H9 (cell line): ENCODE measurements at regions not wholly inside any gene's neighbourhood (a gene's known extent, or its start where the extent isn't known, plus 50 kb on each side); places are given as distances from the start of the nearest gene placed in this dataset.

Source experiments
- DNase-seq: peaks from one replicate; pipeline ENCODE4 v3.0.0-alpha.2; 2017
- H2AFZ ChIP-seq: one replicate; pipeline ENCODE4 v1.6.1; 2013; ENCODE audit warnings: mild to moderate bottlenecking, low read length, control low read depth, moderate library complexity
- H2AK5ac ChIP-seq: 2 replicates; pipeline ENCODE4 v1.6.1; 2013; ENCODE audit warnings: low read length, control low read depth, mixed read lengths; ENCODE audit not compliant: insufficient read length
- H2BK120ac ChIP-seq: one replicate; pipeline ENCODE4 v1.6.1; 2013; ENCODE audit warnings: low read depth, mild to moderate bottlenecking, low read length, control low read depth, inconsistent platforms; ENCODE audit not compliant: poor library complexity, severe bottlenecking
- H2BK12ac ChIP-seq: 2 replicates; pipeline ENCODE4 v1.6.1; 2013; ENCODE audit warnings: low read length, control low read depth, mixed read lengths, low read depth; ENCODE audit not compliant: insufficient read length
- H2BK15ac ChIP-seq: 2 replicates; pipeline ENCODE4 v1.6.1; 2013; ENCODE audit warnings: low read depth, low read length, control low read depth
- H2BK20ac ChIP-seq: one replicate; pipeline ENCODE4 v1.6.1; 2013; ENCODE audit warnings: low read depth, mild to moderate bottlenecking, low read length, control low read depth, inconsistent platforms; ENCODE audit not compliant: poor library complexity, severe bottlenecking
- H2BK5ac ChIP-seq: 2 replicates; pipeline ENCODE4 v1.6.1; 2013; ENCODE audit warnings: low read length, control low read depth, mixed read lengths; ENCODE audit not compliant: insufficient read length
- H3K14ac ChIP-seq: 2 replicates; pipeline ENCODE4 v1.6.1; 2013; ENCODE audit warnings: low read length, control low read depth; ENCODE audit not compliant: insufficient read depth
- H3K18ac ChIP-seq: 2 replicates; pipeline ENCODE4 v1.6.1; 2013; ENCODE audit warnings: low read depth, mild to moderate bottlenecking, mixed read lengths, low read length, control low read depth; ENCODE audit not compliant: insufficient read length
- H3K23ac ChIP-seq: 2 replicates; pipeline ENCODE4 v1.6.1; 2013; ENCODE audit warnings: low read length, control low read depth, mixed read lengths, low read depth; ENCODE audit not compliant: insufficient read length
- H3K23me2 ChIP-seq: 2 replicates; pipeline ENCODE4 v1.6.1; 2013; ENCODE audit warnings: low read depth, mild to moderate bottlenecking, mixed read lengths, low read length, control low read depth; ENCODE audit not compliant: insufficient read length, poor library complexity, severe bottlenecking
- H3K27ac ChIP-seq: 2 replicates; pipeline ENCODE4 v1.5.1; 2013; ENCODE audit warnings: low read length, control low read depth, mixed read lengths, low read depth; ENCODE audit not compliant: insufficient read length
- H3K27me3 ChIP-seq: 2 replicates; pipeline ENCODE4 v1.6.1; 2013; ENCODE audit warnings: low read length, control low read depth, inconsistent platforms; ENCODE audit not compliant: insufficient read depth
- H3K4ac ChIP-seq: 2 replicates; pipeline ENCODE4 v1.6.1; 2013; ENCODE audit warnings: low read depth, mild to moderate bottlenecking, control low read depth, inconsistent platforms, low read length, moderate library complexity
- H3K4me1 ChIP-seq: 2 replicates; pipeline ENCODE4 v1.6.1; 2013; ENCODE audit warnings: low read length, control low read depth, inconsistent platforms; ENCODE audit not compliant: insufficient read depth
- H3K4me2 ChIP-seq: 2 replicates; pipeline ENCODE4 v1.6.1; 2013; ENCODE audit warnings: low read length, control low read depth, mixed read lengths; ENCODE audit not compliant: insufficient read length, insufficient read depth
- H3K56ac ChIP-seq: 2 replicates; pipeline ENCODE4 v1.6.1; 2013; ENCODE audit warnings: low read depth, mild to moderate bottlenecking, mixed read lengths, low read length, control low read depth; ENCODE audit not compliant: insufficient read length
- H3K79me1 ChIP-seq: 2 replicates; pipeline ENCODE4 v1.6.1; 2013; ENCODE audit warnings: low read depth, mild to moderate bottlenecking, moderate library complexity, low read length, control low read depth, inconsistent platforms; ENCODE audit not compliant: insufficient read depth, poor library complexity, severe bottlenecking
- H3K79me2 ChIP-seq: 2 replicates; pipeline ENCODE4 v1.6.1; 2013; ENCODE audit warnings: low read length, control low read depth, inconsistent platforms; ENCODE audit not compliant: insufficient read depth
- H3K9ac ChIP-seq: 2 replicates; pipeline ENCODE4 v1.6.1; 2013; ENCODE audit warnings: low read length, control low read depth, mixed read lengths; ENCODE audit not compliant: insufficient read length; ENCODE audit errors: extremely low read depth
- H3K9me3 ChIP-seq: one replicate; pipeline ENCODE4 v1.6.1; 2013; ENCODE audit warnings: low read depth, low read length, inconsistent platforms; ENCODE audit not compliant: control insufficient read depth
- H3T11ph ChIP-seq: one replicate; pipeline ENCODE4 v1.6.1; 2013; ENCODE audit warnings: mild to moderate bottlenecking, low read length, control low read depth, inconsistent platforms
- H4K20me1 ChIP-seq: one replicate; pipeline ENCODE4 v1.6.1; 2013; ENCODE audit not compliant: control insufficient read depth, insufficient read length, insufficient read depth
- H4K5ac ChIP-seq: 2 replicates; pipeline ENCODE4 v1.6.1; 2013; ENCODE audit warnings: low read depth, mild to moderate bottlenecking, mixed read lengths, low read length, control low read depth; ENCODE audit not compliant: insufficient read length
- H4K8ac ChIP-seq: replicated peaks from 2 replicates; pipeline ENCODE4 v1.6.1; 2013; ENCODE audit warnings: low read length, control low read depth, mixed read lengths, low read depth; ENCODE audit not compliant: insufficient read length
- H4K91ac ChIP-seq: 2 replicates; pipeline ENCODE4 v1.6.1; 2013; ENCODE audit warnings: low read depth, mild to moderate bottlenecking, moderate library complexity, mixed read lengths, low read length, control low read depth; ENCODE audit not compliant: insufficient read length
- H3K27ac Mint-ChIP-seq, 3 experiments: 2 replicates in 2 of 3; 3 replicates in 1 of 3; pipeline ENCODE4 v1.8.0; 2020 to 2021; ENCODE audit warnings: mixed read lengths in 3 of 3, mild to moderate bottlenecking in 1 of 3, moderate library complexity in 1 of 3
- H3K27me3 Mint-ChIP-seq: 2 replicates; pipeline ENCODE4 v1.8.0; 2021; ENCODE audit warnings: low read depth, mild to moderate bottlenecking, moderate library complexity, mixed read lengths
- H3K36me3 Mint-ChIP-seq, 3 experiments: 2 replicates in 2 of 3; 3 replicates in 1 of 3; pipeline ENCODE4 v1.8.0; 2020 to 2021; ENCODE audit warnings: low read depth in 3 of 3, mixed read lengths in 3 of 3; ENCODE audit not compliant: insufficient read depth in 1 of 3
- H3K4me1 Mint-ChIP-seq, 2 experiments: 2 replicates each; pipeline ENCODE4 v1.8.0; 2020; ENCODE audit warnings: mixed read lengths in 2 of 2
- H3K4me3 Mint-ChIP-seq, 2 experiments: 2 replicates in 1 of 2; 3 replicates in 1 of 2; pipeline ENCODE4 v1.8.0; 2020 to 2021; ENCODE audit warnings: mild to moderate bottlenecking in 2 of 2, mixed read lengths in 2 of 2, moderate library complexity in 1 of 2
- H3K9me3 Mint-ChIP-seq, 2 experiments: 2 replicates in 1 of 2; 3 replicates in 1 of 2; pipeline ENCODE4 v1.8.0; 2020; ENCODE audit warnings: mild to moderate bottlenecking in 2 of 2, mixed read lengths in 2 of 2, moderate library complexity in 1 of 2
- CTCF ChIP-seq: fragments of 200-600 bp; sonication (generic); conservative IDR thresholded peaks from 3 replicates; pipeline ENCODE4 v1.8.0; 2021; ENCODE audit warnings: antibody characterized with exemption, mild to moderate bottlenecking
- WGBS: extraction: QIAGEN DNeasy Blood & Tissue Kit; methylation state at CpG from one replicate; pipeline ENCODE4 v1.1.7; 2013; ENCODE audit warnings: missing lambda C conversion rate, low lambda C conversion rate, mixed read lengths; ENCODE audit not compliant: insufficient read length; ENCODE audit errors: extremely low coverage; 5-methylcytosine and 5-hydroxymethylcytosine counted together

- no peaks in the 10 kb centered on the region for H3K27me3 ChIP-seq
- no peak overlapping the region for H3K27ac ChIP-seq
- H3K23me2 ChIP-seq: no peaks in the 10 kb centered on the region
- no CpG with 5 or more reads among the region's 5 CpGs for WGBS
- no peak overlapping the region for H2BK15ac ChIP-seq
- no peak overlapping the region for H3K4me3 Mint-ChIP-seq
- no peaks in the 10 kb centered on the region for H3K79me2 ChIP-seq
- H2BK12ac ChIP-seq: no peak overlapping the region
- no peaks in the 10 kb centered on the region for H3K27me3 Mint-ChIP-seq
- no peak overlapping the region for H3K14ac ChIP-seq
- TF ChIP-seq CTCF: no peak
- H3K4me1 Mint-ChIP-seq: peaks cover 13 to 15% of the 10 kb centered on the region in 2 experiments
- no peak overlapping the region for H3K9ac ChIP-seq
- no peaks in the 10 kb centered on the region for H3K79me1 ChIP-seq
- no peak overlapping the region for H3K27ac Mint-ChIP-seq
- H3K9me3 ChIP-seq: no peaks in the 10 kb centered on the region
- no peak overlapping the region for H3K23ac ChIP-seq
- H2AK5ac ChIP-seq: no peak overlapping the region
- H3T11ph ChIP-seq: no peak overlapping the region
- H2BK120ac ChIP-seq: no peak overlapping the region
- H3K4me2 ChIP-seq: no peak overlapping the region
- H4K5ac ChIP-seq: no peak overlapping the region
- no peak overlapping the region for H3K4ac ChIP-seq
- H4K20me1 ChIP-seq: no peaks in the 10 kb centered on the region
- no peak overlapping the region for H3K18ac ChIP-seq
- no peak overlapping the region for H3K56ac ChIP-seq
- H3K9me3 Mint-ChIP-seq: no peaks in the 10 kb centered on the region; a peak in 2 of 5 replicates
- H4K91ac ChIP-seq: no peak overlapping the region
- no peak overlapping the region for H2BK5ac ChIP-seq
- H3K36me3 Mint-ChIP-seq: peaks cover 0 to 8% (median 0%) of the 10 kb centered on the region in 3 experiments; a peak in 5 of 7 replicates
- no peak for DNase-seq
- no peak overlapping the region for H4K8ac ChIP-seq
- no peak overlapping the region for H2AFZ ChIP-seq
- H2BK20ac ChIP-seq: no peak overlapping the region
- peaks cover 5% of the 10 kb centered on the region; the same call in 1 of the 2 replicates for H3K4me1 ChIP-seq
Measured at GRCh38 chr5:89584339-89584956, 701.5 kb upstream of the MEF2C start.
